SK-N-SH (cell line): ENCODE measurements at regions not wholly inside any gene's neighbourhood (a gene's known extent, or its start where the extent isn't known, plus 50 kb on each side); places are given as distances from the start of the nearest gene placed in this dataset.

Source experiments
- CTCF ChIP-seq: fragments of 200-600 bp; sonication (generic); IDR thresholded peaks from 2 replicates; pipeline ENCODE4 v1.6.1; 2017; ENCODE audit warnings: antibody characterized with exemption, mild to moderate bottlenecking, moderate library complexity
- ELF1 ChIP-seq: IDR thresholded peaks from 2 replicates; pipeline ENCODE4 v1.4.0; 2012
- MXI1 ChIP-seq: IDR thresholded peaks from 2 replicates; pipeline ENCODE4 v1.6.1; 2012; ENCODE audit warnings: mild to moderate bottlenecking, low read depth, low read length, improper control_type of control experiment
- NRF1 ChIP-seq: IDR thresholded peaks from 2 replicates; pipeline ENCODE4 v1.6.1; 2012; ENCODE audit warnings: low read depth, mild to moderate bottlenecking, low read length
- POLR2AphosphoS5 ChIP-seq: IDR thresholded peaks from 2 replicates; pipeline ENCODE4 v1.6.1; 2012; ENCODE audit warnings: low read depth, low read length
- SMC3 ChIP-seq: IDR thresholded peaks from 2 replicates; pipeline ENCODE4 v1.6.1; 2012; ENCODE audit warnings: low read depth, low read length, improper control_type of control experiment
- TEAD4 ChIP-seq: IDR thresholded peaks from 2 replicates; pipeline ENCODE4 v1.4.0; 2012; ENCODE audit warnings: mild to moderate bottlenecking, borderline replicate concordance; ENCODE audit not compliant: insufficient read depth
- TF ChIP-seq, protein P1 (sequence below): IDR thresholded peaks from 2 replicates; pipeline ENCODE4 v1.4.0; 2012; ENCODE audit warnings: low read depth, borderline replicate concordance

DNA sequence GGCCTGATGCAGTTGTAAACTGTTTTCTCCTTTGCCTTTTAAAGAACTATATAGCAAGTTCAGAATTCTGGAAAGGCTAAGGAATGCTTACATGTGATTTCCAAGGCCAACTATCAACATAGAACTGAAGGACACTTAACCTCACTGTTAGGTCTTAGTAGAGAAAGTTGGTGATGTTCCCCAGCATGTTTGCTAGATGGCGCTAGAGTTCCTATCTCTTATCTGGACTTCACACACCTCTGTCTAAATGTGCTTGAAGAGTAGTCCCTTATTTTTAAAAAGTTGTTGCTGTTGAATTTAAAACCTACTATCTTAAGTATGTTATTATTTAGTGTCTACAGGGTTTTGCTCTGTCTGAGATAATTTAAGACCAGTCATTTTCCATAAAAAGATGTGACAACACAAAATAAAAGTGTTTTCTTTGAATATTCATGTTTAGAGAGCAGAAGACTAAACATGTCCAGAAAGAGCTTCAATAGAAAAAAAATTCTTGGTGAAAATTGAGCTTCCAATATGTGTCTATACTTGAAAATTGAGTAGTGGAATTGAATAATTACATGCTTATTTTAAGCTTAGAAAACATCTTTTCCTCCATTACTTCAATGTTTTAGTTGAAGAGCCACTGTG lies 237.3 kb downstream of the S1PR1 start:
- peak; percentile 57 for TF ChIP-seq CTCF
- TF ChIP-seq ELF1, result no peak
- peak; percentile 23; the same call in 1 of the 2 replicates for TF ChIP-seq SMC3
- TF ChIP-seq, protein P1, sequence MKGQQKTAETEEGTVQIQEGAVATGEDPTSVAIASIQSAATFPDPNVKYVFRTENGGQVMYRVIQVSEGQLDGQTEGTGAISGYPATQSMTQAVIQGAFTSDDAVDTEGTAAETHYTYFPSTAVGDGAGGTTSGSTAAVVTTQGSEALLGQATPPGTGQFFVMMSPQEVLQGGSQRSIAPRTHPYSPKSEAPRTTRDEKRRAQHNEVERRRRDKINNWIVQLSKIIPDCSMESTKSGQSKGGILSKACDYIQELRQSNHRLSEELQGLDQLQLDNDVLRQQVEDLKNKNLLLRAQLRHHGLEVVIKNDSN, result no peak
- no peak for TF ChIP-seq NRF1
- TF ChIP-seq POLR2AphosphoS5, result no peak
- no peak for TF ChIP-seq TEAD4
- TF ChIP-seq MXI1, result no peak
